DMS114 treated with DMSO at 0.1 percent for 48 hours (cell line): ENCODE measurements at regions not wholly inside any gene's neighbourhood (a gene's known extent, or its start where the extent isn't known, plus 50 kb on each side); places are given as distances from the start of the nearest gene placed in this dataset.

Experiments used
- DNase-seq: peaks from one replicate; lab custom pipeline; 2025; ENCODE audit not compliant: unreplicated experiment; lab: John Stamatoyannopoulos, UW

DNA sequence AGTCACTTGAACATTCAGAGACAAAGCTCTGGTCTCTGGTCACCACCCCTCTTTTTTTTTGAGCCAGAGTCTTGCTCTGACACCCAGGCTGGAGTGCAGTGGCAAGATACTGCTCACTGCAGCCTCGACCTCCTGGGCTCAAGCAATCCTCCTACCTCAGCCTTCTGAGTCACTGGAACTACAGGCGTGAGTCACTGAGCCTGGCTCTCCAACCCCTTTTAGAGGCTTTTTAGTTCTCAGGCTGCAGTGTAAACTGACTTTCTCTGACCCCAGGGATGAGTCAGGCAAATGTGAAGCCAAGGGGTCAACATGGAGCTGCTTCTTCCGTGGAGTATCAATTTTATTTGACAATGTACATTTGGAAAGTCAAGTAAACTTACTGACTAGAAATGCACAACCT, 229.2 kb downstream of the PTTG2 start:
- no peak for DNase-seq

DNA sequence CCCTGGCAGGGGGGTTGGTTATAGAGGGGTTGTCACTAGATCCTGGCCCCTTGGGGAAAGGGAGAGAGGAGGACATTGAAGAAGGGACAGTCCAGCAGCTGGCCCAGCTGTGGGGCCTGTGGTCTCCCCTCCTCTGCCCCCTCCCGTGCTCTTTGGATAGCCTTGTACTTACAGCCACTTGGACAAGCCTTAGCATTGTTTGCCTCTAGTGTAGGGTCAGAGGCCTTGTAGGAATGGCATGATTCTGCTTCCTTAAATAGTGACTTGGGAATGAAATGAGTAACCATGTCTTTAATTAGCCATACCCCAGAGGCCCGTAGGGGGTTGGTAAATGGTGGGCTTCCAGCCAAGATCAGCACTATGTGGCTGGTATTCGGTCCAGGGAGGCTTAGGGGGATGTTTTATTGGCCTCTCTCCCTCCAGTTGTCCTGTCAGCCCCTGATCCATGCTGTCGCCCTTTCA, 230.6 kb downstream of the PTTG2 start:
- DNase-seq: no peak

DNA sequence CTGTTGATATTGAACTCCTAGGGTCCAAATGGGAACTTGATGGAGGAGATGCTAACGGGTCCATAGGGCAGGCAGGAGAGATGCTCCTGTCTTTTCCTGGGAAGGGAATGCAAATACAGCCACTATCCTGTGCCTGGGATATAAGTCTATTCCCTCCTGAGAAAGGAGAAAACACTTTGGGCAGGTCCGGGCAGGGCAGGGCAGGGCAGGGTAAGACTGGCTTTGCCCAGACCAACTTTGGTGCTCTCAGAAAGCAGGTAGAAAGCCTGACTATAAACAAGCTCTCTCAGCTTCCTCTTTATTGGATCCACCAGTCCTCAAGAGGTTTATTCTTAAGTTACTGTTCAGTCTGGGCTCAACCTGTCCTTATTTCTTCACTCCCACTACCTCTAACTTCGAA, 232.3 kb downstream of the PTTG2 start:
- no peak for DNase-seq

DNA sequence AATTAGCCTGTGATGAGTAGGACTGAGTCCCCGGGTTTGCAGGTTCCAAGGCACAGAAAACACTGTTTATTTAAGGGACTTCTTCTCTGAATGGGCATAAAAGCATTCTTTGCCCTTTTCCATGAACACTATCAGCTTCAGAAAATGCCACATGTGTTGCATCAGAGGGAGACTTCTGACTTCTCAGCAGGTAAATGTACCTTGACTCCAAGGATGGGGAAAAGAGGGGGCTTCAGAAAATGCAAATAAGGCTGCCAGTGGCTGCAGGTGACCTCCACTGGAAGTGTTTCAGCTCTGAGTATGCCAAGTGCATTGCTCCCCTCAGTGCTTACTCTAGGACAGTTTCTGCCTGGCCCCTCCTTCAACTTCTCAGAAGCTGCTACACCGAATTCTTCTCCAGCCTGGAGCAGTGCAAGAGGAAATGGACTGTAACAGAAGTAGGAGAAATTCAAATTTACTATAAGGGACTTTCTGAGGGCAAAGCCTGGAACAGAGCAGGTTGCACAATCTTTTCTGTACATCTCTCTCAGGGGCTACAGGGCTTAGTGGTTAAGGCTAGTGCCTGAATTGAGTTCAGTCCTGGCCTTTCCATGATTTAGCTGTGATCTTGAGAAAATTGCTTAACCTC, 233.2 kb downstream of the PTTG2 start:
- DNase-seq: no peak

DNA sequence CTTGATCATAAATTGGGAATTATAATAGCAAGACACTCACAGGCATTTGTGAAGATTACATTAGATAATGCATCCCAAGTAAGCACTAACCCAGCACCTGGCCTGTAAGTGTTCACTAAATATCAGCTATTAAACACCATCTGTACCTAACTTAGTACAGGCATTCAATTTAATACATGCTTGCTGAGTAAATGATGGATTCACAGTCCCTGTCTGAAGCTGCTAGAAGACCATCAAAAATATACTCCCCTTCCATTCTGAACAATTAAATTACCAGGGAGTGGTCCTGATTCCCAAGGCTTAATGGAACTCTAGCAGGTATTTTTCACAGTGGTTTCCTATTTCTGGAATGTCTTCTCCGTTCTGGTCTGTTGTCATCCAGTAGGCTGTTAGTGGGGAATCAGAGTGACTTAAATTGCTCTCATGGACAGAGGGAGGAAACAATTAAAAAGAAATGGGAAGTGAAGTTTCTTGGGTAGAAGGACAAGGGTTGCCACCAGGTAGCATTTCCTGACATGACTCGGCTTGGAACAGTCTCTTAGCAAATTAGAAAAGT, 233.9 kb downstream of the PTTG2 start:
- DNase-seq: no peak

DNA sequence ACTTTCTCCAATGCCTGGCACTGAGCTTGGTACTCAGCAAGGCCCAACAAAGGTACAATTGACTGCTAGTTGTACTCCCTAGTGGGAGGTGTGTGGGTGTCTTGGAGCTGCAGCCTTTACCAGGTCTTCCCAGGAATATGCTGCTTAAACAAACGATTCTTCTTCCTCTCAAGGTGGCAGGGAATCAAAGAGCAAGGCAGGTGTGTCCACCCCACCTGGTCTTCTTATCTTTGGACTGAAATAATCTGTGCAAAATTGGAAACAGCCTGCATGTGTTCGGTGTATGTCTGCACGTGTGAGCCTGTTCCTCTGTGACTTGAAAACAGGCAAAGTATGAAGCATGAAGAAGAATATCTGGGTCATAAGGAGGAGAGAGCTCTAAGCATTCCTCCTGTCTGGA, 235.3 kb downstream of the PTTG2 start:
- no peak for DNase-seq

DNA sequence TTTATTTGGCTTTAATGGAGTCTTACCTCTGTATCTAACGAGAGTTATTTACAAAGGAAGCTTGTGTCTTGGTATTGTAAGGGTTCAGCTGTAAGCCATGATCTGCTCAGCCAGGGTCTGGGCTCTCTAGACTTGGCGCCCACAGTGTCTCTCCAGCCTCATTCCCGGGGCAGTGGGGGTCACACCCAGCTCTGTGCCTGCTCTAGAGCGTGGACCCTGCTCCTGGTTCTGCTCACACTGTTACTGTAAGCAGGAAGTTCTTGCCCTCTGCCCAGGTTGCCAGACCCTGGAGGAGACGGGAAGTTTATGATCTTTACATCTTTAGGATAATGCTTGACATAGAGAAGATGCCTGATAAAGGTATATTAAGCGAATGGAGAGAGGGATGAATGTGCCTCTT, 235.7 kb downstream of the PTTG2 start:
- DNase-seq: no peak

DNA sequence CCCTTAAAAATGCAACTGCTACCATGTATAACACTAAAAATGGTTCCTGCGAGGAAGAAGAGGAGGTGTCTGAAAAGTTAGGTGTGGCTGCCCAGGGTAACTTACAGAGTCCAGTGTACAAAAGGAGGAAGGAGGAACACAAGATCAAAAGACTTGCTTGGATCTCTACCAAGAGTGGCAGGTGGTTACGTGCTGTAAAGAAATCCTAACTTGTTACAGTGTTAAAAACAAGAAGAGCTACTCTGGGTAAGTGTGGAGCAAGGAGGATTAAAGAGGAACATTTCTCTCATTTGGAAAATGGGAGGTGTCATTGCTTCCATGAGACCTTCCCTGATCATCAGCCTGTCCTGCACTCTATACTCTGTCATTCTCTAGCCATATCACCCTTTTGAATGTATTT, 242.0 kb downstream of the PTTG2 start:
- DNase-seq: no peak

DNA sequence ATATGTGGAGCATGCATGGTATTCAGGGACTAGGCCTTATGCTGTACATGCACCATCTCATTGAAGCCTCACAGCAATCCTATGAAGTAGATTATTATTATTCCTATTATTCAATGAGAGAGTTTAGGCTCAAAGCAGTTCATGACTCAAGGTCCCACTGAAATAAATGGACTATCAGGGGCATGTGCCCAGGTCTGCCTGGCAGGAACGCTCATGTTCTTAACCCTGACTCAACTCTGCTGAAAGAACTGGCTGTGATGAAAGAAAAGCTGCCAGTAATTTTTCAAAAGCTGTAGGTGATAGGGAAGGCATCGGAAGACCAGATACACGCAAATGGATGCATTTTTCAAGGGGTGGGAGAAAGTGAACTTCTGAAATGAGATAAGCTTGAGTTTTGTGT, 243.4 kb downstream of the PTTG2 start:
- no peak for DNase-seq

DNA sequence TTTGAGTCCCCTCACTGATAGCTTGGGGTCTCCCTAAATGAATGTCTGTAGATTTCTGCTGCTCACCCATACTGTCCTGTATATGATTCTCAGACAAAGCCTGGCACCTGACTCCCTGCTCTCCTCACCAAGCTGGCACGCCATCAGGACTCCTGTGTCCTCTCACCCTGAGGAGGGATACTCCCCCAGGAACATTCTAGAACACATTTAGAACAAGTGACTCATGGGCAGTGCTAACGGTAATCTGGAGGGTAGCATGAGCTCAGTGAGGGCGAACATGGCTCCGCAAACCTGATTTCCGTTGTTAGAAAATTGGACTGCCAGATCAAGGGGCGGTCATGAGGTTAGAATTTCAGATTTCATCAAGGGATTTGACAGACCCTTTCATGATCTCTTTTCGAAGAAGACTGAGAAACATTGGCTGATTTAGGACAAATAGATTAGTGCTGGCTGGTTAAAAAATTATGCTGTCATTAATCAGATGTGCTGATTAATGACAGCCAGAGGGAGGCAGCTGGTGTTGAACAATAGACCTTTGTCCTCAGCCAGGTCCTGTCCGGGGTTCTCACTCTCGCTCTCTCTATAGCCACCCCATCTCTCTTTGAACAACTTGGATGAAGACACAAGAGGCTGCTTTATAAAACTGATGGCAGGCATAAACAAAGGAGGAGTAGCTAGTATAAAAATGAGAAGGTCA, 244.3 kb downstream of the PTTG2 start:
- DNase-seq: no peak

DNA sequence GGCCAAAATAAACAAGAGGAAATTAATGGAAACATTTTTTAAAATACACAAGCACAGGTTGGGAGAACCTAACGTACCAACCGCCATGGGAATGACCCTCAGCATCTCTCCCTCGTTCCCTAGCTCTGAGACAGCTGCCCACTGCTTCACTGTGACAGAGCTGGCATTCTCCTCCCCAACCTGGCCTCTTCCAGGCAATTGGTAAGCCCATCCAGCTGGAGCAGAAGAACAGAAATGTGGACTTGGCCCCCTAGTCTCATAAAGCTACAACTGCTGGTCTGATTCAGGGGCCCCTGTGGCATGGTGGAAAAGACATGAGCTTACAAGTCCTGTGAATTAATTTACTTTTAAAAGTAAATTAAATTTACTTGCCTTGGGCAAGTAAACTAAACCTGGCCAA, 245.1 kb downstream of the PTTG2 start:
- no peak for DNase-seq

DNA sequence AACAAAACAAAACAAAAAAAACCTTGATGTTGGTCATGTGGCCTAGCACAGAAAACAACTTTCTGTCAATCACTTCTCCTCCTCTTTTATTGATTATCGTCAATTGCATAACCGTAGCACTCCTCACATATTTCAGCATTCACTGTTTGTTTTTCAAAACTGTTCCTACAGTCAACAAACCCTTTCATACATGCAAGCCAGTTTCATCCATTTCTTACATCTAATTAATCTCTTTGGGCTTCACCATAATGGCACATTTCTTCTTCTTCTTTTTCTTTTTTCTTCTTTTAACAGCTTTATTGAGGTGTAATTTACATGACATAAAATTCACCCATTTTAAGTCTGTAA, 246.9 kb downstream of the PTTG2 start:
- no peak for DNase-seq

DNA sequence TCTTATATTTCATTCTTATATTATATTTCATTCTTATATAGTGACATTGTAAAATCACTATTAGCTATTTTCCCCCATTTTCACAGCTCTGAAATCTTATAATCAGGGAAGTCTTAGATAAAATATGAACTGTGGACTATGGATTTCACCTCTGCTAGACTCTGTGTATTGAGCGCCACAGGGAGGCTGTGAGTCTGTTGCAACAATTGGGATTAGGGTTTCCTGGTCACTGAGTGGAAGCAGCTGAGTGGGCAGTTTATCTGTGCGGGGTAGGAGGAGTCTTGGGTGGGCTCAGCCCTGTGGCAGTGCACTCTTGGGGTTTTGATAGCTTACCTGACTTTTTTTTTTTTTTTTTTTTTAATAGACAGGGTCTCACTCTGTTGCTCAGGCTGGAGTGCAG, 249.5 kb downstream of the PTTG2 start:
- DNase-seq: no peak

DNA sequence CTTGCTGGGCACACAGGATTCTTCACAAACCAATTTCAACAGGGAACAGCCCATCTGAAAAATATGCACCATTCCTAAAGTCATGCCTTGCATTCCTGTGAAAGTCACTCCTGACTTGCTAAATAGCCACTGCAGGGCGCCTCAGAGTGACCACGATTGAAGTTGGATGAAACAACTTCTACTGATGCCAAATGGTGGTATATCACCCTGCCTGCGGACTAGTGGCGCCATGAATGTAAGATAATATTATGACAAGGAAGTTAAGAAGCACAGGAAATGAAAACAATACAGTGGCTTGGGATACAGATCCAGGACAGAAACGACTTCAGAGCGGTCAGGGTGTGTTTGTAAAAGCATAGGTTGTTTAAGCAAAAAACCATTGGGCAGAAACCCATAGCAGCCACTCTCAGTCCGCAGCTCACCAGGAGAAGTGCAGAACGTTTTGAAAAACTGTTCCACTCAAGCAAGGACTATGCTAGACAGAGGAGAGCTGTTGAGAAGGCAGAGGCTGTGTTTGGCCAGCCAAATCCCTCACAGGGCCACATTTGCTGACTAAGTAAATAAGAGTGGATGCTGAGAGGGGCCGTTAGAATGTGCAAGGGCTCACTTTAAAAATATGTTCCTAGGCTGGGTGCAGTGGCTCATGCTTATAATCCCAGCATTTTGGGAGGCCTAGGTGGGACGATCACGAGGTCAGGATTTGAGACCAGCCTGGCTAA, 250.4 kb downstream of the PTTG2 start:
- no peak for DNase-seq

DNA sequence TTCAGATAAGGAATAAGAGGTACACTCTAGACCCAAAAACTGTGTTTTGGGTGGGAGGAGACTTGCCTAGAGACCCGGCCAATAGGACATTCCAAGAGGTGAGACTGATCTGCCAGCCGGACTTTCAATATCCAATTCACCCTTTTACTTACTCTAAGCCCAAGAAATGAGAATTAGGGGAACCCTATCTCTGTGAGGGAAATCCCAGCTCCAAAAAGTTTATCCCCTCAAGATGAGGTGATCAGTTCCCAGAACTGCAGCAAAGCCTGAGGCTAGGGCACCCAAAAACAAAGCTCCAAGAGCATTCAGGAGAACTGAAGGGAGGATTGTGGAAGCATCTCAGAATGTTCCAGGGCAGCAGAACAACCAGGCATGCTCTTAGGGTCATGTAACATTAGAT, 251.7 kb downstream of the PTTG2 start:
- no peak for DNase-seq

DNA sequence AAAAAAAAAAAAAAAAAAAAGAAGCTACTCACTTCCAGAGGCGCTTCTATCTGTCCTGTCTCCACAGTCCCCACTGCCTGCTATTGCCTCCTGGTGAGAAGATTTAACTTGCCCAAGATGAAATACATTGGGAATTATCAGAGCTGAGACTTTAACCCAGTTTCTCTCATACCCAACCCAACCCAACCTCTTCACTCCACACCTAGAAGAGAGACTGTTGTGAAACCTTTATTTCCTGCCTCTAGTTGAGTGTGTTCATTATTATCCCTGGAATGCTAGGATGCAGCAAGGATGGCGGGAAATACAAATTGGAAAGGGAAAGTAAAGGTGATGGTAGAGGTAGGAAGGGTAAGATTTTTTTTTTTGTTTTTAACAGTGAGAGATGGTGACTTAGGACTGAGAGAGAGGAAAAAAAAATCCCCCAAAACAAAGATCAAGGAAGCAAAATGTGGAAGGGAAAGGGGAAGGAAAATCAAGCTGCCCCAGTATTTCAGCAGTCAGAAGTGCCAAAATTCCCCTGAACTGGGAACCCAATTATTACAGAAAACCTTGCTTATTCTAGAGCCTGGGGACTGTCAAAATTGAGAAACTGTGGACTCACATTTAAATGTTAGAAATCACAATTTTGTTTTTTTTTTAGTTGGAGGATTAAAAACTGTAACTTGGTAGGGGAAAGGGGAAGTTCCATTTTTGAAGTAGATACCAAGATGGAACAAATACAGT, 253.0 kb downstream of the PTTG2 start:
- no peak for DNase-seq

DNA sequence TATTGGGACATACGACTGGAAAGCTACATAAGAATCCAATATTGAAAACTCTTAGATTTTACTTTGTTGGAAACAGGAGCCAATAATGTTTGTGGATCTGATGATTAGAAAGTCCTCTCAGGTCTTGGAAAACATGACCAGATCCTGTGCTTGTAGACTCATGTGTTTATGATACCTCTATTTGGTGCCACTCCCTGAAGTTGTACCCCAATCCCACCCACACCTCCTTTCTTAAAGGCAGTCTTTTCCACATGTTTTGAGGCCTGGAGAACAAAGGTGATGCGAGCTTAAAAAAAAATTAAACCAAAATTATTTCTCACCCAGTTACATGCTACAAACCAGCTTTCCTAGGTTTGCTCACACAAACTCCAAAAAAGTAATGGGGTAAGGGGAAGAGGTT, 262.7 kb downstream of the PTTG2 start:
- DNase-seq: no peak

DNA sequence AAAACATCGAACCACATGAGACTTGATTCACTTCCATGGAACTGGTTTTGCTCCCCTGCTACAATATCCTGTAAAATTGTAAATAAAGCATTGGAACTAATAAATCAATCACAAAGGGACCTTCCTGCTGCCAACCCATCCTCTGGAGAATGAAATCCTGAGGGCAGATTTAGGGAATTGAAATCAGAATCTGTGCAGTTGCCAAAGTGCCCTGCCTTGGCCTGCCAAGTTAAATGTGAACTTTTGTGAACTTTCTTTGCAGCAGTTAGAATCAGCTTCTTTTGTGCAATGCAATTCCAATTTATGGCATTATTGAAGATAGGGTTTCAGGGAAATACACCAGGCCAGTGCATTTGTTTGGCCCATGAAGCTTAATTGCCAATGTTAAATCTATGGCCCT, 263.1 kb downstream of the PTTG2 start:
- DNase-seq: no peak

DNA sequence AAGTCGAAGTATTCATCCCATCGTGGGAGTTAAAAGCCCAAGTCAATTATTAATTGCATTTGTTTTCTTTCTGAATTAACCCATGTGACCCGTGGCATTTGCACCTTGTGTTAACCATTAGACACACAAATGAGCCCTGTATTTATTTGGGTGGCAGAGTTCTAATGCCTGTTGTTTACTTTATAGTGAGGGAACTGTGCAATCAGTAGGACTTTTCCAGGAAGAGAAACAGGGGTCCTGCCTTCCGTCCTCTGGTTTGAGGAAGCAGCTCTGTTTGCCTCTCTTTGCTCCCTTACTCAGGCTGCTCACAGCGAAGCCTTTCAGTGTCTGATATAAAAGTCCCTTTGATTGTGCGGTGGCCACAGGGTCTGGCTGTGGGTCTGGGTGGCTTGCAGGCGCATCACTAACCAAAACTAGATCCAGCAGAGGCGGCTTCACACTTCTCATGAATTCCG, 263.6 kb downstream of the PTTG2 start:
- DNase-seq: no peak

DNA sequence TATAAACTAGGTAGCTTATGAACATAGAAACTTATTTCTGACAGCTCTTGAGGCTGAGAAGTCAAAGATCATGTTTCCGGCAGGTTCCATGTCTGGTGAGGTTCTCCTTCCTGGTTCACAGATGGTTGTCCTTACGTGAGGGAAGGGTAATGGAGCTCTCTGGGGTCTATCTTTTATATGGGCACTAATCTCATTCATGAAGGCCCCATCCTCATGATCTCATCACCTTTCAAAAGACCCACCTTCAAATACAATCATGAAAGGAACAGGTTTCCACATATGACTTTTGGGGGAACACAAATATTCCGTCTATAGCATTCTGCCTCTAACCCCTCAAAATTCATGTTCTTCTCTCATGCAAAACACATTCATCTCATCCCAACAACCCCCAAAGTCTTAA, 264.7 kb downstream of the PTTG2 start:
- DNase-seq: no peak

DNA sequence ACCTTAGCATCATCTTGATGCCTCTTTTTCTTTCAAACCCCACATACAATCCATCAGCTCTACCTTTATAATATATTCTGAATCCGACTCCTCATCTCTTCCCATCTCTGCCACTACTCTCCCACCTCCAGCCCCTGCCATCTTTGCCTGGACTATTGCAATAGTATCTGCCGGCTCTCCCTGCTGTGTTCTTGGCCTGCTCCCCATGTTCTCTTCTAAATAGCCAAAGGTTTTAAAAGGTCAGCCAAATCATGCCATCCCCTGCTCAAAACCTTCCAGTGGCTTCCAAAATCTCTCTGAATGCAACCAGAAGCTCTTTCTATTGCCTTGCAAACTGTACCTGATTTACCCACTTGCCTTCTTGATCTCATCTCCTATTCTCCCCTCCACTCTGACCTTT, 266.0 kb downstream of the PTTG2 start:
- DNase-seq: no peak
